Chondrocyte (in vitro differentiated cells): ENCODE measurements at regions not wholly inside any gene's neighbourhood (a gene's known extent, or its start where the extent isn't known, plus 50 kb on each side); places are given as distances from the start of the nearest gene placed in this dataset.

Source experiments
- DNase-seq: peaks from one replicate; pipeline ENCODE4 v3.0.0; 2021; ENCODE audit warnings: mixed read lengths, low spot score
- H3K27ac Mint-ChIP-seq: one replicate; pipeline ENCODE4 v1.8.0; 2021; ENCODE audit warnings: mild to moderate bottlenecking, moderate library complexity, mixed read lengths; ENCODE audit not compliant: unreplicated experiment
- H3K27me3 Mint-ChIP-seq: 2 replicates; pipeline ENCODE4 v1.8.0; 2021; ENCODE audit warnings: low read depth, mixed read lengths
- H3K36me3 Mint-ChIP-seq: 2 replicates; pipeline ENCODE4 v1.8.0; 2021; ENCODE audit warnings: low read depth, mixed read lengths
- H3K4me1 Mint-ChIP-seq: 2 replicates; pipeline ENCODE4 v1.8.0; 2021; ENCODE audit warnings: low read depth, mild to moderate bottlenecking, mixed read lengths
- H3K4me3 Mint-ChIP-seq: one replicate; pipeline ENCODE4 v1.8.0; 2021; ENCODE audit warnings: mild to moderate bottlenecking, moderate library complexity, mixed read lengths; ENCODE audit not compliant: unreplicated experiment
- H3K9me3 Mint-ChIP-seq: 2 replicates; pipeline ENCODE4 v1.8.0; 2021; ENCODE audit warnings: low read depth, mixed read lengths
- CTCF ChIP-seq: fragments of 200-600 bp; sonication (generic); IDR thresholded peaks from 2 replicates; pipeline ENCODE4 v1.5.0; 2021; ENCODE audit warnings: antibody characterized with exemption, mild to moderate bottlenecking, moderate library complexity

GRCh38 chr14:34180434-34180833, 229.6 kb upstream of the EGLN3 start:
- Mint-ChIP-seq H3K4me3 (no peak overlapping the region), H3K27me3 (peaks cover 3% of the 10 kb centered on the region), H3K27ac (no peak overlapping the region), H3K4me1 (no peaks in the 10 kb centered on the region), H3K9me3 (no peaks in the 10 kb centered on the region), H3K36me3 (no peaks in the 10 kb centered on the region)
- TF ChIP-seq CTCF = no peak
- no peak for DNase-seq

- Mint-ChIP-seq H3K4me3 (no peak overlapping the region), H3K27me3 (peaks cover 3% of the 10 kb centered on the region), H3K27ac (no peak overlapping the region), H3K9me3 (no peaks in the 10 kb centered on the region), H3K4me1 (no peaks in the 10 kb centered on the region), H3K36me3 (no peaks in the 10 kb centered on the region)
- DNase-seq = no peak
- TF ChIP-seq CTCF = no peak
These were observed 228.9 kb upstream of the EGLN3 start for GRCh38 chr14:34179727-34180126.

DNA sequence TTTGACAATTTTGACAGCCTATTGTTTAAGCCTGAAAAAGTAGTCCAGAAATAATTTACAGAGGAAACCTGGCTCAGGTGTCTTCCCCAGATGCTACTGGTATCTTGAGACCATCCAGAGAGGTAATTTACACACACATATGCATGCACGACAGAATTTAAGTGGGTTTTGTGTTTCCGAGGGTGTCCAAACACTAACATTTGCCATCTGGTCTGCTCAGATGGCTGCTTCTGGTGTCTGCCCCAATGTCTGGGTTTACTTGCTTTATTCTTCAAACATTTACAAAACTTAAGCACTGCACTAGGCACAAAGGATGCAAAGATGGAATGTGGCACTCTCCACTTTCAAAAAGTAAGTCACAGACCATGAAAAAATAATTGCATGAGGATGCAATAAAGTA, 226.6 kb upstream of the EGLN3 start:
- no peaks in the 10 kb centered on the region for H3K36me3 Mint-ChIP-seq
- TF ChIP-seq CTCF = no peak
- no peak for DNase-seq
- H3K4me3 Mint-ChIP-seq = no peak overlapping the region
- no peak overlapping the region for H3K27ac Mint-ChIP-seq
- peaks cover 4% of the 10 kb centered on the region for H3K27me3 Mint-ChIP-seq
- H3K9me3 Mint-ChIP-seq = no peaks in the 10 kb centered on the region
- H3K4me1 Mint-ChIP-seq = peaks cover 1% of the 10 kb centered on the region

DNA sequence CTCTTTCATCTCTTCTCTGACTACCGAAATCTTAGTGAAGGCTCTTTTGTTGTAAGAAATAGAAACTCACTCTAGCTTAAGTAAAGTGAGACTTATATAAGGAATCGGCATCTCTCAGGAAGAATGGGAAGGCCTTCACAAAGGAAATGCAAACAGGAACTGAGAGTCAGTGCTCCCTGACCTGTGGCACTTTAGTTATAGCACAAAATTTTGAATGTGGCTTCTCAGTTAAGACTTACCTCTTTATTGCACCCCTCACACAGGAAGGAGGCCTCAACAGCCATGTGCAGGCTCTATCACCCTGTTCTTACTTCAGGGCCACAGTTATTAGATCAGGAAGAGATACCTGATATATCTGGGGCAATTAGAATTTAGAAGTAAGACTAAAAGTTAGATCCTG, 224.7 kb upstream of the EGLN3 start:
- Mint-ChIP-seq H3K4me3 (no peak overlapping the region), H3K36me3 (no peaks in the 10 kb centered on the region), H3K27ac (no peak overlapping the region), H3K9me3 (no peaks in the 10 kb centered on the region), H3K27me3 (peaks cover 5% of the 10 kb centered on the region), H3K4me1 (peaks cover 11% of the 10 kb centered on the region)
- no peak for DNase-seq
- no peak for TF ChIP-seq CTCF

DNA sequence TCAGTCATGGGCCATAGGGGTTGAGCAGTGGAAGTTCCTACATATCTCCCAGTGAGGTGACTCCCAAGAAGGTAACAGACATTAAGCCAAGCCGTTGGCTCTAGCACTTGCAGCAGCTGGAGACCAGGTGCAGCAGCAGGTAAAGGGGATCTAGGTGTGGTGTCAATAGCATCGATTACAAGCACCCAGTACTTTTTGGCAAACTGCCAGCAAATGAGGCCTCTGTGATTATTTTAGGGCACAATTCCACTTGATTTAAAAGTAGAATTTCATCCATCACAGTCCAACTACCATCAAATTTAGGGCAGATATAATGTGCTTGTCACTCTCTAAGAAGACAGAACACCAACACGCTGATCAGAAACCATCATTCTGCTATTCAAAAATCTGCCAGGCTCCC, 224.1 kb upstream of the EGLN3 start:
- H3K9me3 Mint-ChIP-seq = no peaks in the 10 kb centered on the region
- no peak for TF ChIP-seq CTCF
- peaks cover 11% of the 10 kb centered on the region for H3K4me1 Mint-ChIP-seq
- no peak overlapping the region for H3K4me3 Mint-ChIP-seq
- DNase-seq = no peak
- H3K36me3 Mint-ChIP-seq = no peaks in the 10 kb centered on the region
- H3K27ac Mint-ChIP-seq = no peak overlapping the region
- peaks cover 5% of the 10 kb centered on the region for H3K27me3 Mint-ChIP-seq
